ENCODE measurements at regions not wholly inside any gene's neighbourhood (a gene's known extent, or its start where the extent isn't known, plus 50 kb on each side); places are given as distances from the start of the nearest gene placed in this dataset.
"Not testable (repeated sequence)": the region's sequence is repeated elsewhere in the genome, so short reads cannot be mapped to it uniquely, and the experiment has no call there.

GRCh38 chr16:59586331-59586730, 852.2 kb upstream of the GOT2 start:
- no peak for DNase-seq

GRCh38 chr16:59574296-59574695, 840.2 kb upstream of the GOT2 start:
- DNase-seq: no peak

- no peak for DNase-seq
Observed at GRCh38 chr16:59573528-59574271, 839.6 kb upstream of the GOT2 start.

GRCh38 chr16:59567496-59567895, 833.4 kb upstream of the GOT2 start:
- DNase-seq: no peak

- no peak for DNase-seq
Observed at GRCh38 chr16:59566446-59566845, 832.3 kb upstream of the GOT2 start.

- no peak for DNase-seq
Observed at GRCh38 chr16:59558679-59559078, 824.6 kb upstream of the GOT2 start.

GRCh38 chr16:59552164-59552563, 818.0 kb upstream of the GOT2 start:
- DNase-seq: no peak

GRCh38 chr16:59545721-59546120, 811.6 kb upstream of the GOT2 start:
- DNase-seq: no peak

- no peak for DNase-seq
Observed at GRCh38 chr16:59543641-59544040, 809.5 kb upstream of the GOT2 start.

GRCh38 chr16:59540621-59541020, 806.5 kb upstream of the GOT2 start:
- no peak for DNase-seq

- no peak for DNase-seq
Observed at GRCh38 chr16:59535298-59535697, 801.2 kb upstream of the GOT2 start.

- peak; percentile 32 for DNase-seq
Observed at GRCh38 chr16:59527206-59527997, 793.3 kb upstream of the GOT2 start.

- no peak for DNase-seq
Observed at GRCh38 chr16:59522826-59523225, 788.7 kb upstream of the GOT2 start.

GRCh38 chr16:59518721-59519120, 784.6 kb upstream of the GOT2 start:
- not testable (repeated sequence) for DNase-seq

GRCh38 chr16:59514651-59515050, 780.5 kb upstream of the GOT2 start:
- no peak for DNase-seq

GRCh38 chr16:59510008-59510424, 775.9 kb upstream of the GOT2 start:
- DNase-seq: no peak

GRCh38 chr16:59500601-59501000, 766.5 kb upstream of the GOT2 start:
- DNase-seq: no peak

GRCh38 chr16:59487067-59487466, 753.0 kb upstream of the GOT2 start:
- no peak for DNase-seq

- DNase-seq: no peak
Observed at GRCh38 chr16:59484833-59485516, 750.9 kb upstream of the GOT2 start.

- DNase-seq: no peak
Observed at GRCh38 chr16:59478838-59479237, 744.7 kb upstream of the GOT2 start.

GRCh38 chr16:59470556-59470955, 736.4 kb upstream of the GOT2 start:
- DNase-seq: no peak

- DNase-seq: no peak
Observed at GRCh38 chr16:59469266-59469665, 735.1 kb upstream of the GOT2 start.

- DNase-seq: no peak
Observed at GRCh38 chr16:59463776-59464175, 729.7 kb upstream of the GOT2 start.

GRCh38 chr16:59459806-59460205, 725.7 kb upstream of the GOT2 start:
- no peak for DNase-seq
